B cell (primary cell): ENCODE measurements at regions not wholly inside any gene's neighbourhood (a gene's known extent, or its start where the extent isn't known, plus 50 kb on each side); places are given as distances from the start of the nearest gene placed in this dataset.

ENCODE experiments used
- ATAC-seq: fragments of 200-7000 bp; cut with Tn5 transposase; one replicate; pipeline ENCODE4 v1.10.0; 2021; ENCODE audit warnings: low read depth, mild to moderate bottlenecking, moderate number of reproducible peaks, moderate library complexity
- CTCF ChIA-PET: fragments of 350-600 bp; sonication (Branson Sonifier 250); formaldehyde crosslinking; loops from one replicate; lab custom pipeline; 2021; ENCODE audit warnings: antibody characterized with exemption, inconsistent platforms; lab: Charles Lee
- POLR2A ChIA-PET: fragments of 350-600 bp; sonication (Branson Sonifier 250); formaldehyde crosslinking; loops from one replicate; lab custom pipeline; 2021; ENCODE audit warnings: antibody characterized with exemption; lab: Charles Lee
- DNase-seq: peaks from one replicate; pipeline ENCODE4 v3.0.0; 2013
- H2AFZ ChIP-seq: 2 replicates; pipeline ENCODE4 v1.6.1; 2012; ENCODE audit warnings: mild to moderate bottlenecking, low read depth, low read length; ENCODE audit not compliant: insufficient read depth, poor library complexity, severe bottlenecking
- H3K27ac ChIP-seq, 2 donors: 1 replicate in 1 of 2; 2 replicates in 1 of 2; pipeline ENCODE4 v1.5.1; 2012 to 2013; ENCODE audit warnings: low read length in 2 of 2, mild to moderate bottlenecking in 2 of 2, moderate library complexity in 1 of 2
- H3K27me3 ChIP-seq, 4 experiments: fragments of 200-600 bp in 1 of 4; sonication (generic) in 1 of 4; replicated peaks in 1 of 4; 1 replicate in 2 of 4; 2 replicates in 2 of 4; pipeline versions ENCODE4 v1.6.1 to v1.7.0; 2013 to 2016; ENCODE audit warnings: low read length in 3 of 4, mild to moderate bottlenecking in 2 of 4, mixed read lengths in 1 of 4, moderate library complexity in 1 of 4; ENCODE audit not compliant: insufficient read depth in 4 of 4, control insufficient read depth in 3 of 4; ENCODE audit errors: control extremely low read depth in 1 of 4
- H3K36me3 ChIP-seq, 2 experiments: replicated peaks in 1 of 2; 1 replicate in 1 of 2; 2 replicates in 1 of 2; pipeline versions ENCODE4 v1.6.1 to v1.7.1; 2013; ENCODE audit warnings: low read length in 1 of 2; ENCODE audit not compliant: insufficient read depth in 2 of 2, control insufficient read depth in 1 of 2; ENCODE audit errors: control extremely low read depth in 1 of 2, extremely low read depth in 1 of 2
- H3K4me1 ChIP-seq, 2 donors: fragments of 200-600 bp in 1 of 2; sonication (generic) in 1 of 2; 1 replicate in 1 of 2; 2 replicates in 1 of 2; pipeline versions ENCODE4 v1.5.1 to v1.6.1; 2013 to 2017; ENCODE audit warnings: low read length in 2 of 2; ENCODE audit not compliant: control insufficient read depth in 2 of 2, insufficient read depth in 2 of 2
- H3K4me2 ChIP-seq: replicated peaks from 2 replicates; pipeline ENCODE3; 2012; ENCODE audit warnings: mild to moderate bottlenecking, low read depth, low read length; ENCODE audit not compliant: poor library complexity, severe bottlenecking
- H3K4me3 ChIP-seq, 5 experiments: fragments of 200-600 bp in 1 of 5; sonication (generic) in 1 of 5; 1 replicate in 3 of 5; 2 replicates in 2 of 5; pipeline versions ENCODE4 v1.5.1 to v1.7.0; 2011 to 2016; ENCODE audit warnings: low read length in 4 of 5, mild to moderate bottlenecking in 4 of 5, low read depth in 2 of 5, control low read depth in 1 of 5, moderate library complexity in 1 of 5; ENCODE audit not compliant: insufficient read depth in 1 of 5; ENCODE audit errors: control extremely low read depth in 1 of 5, extremely low read depth in 1 of 5
- H3K79me2 ChIP-seq: fragments of 200-600 bp; sonication (generic); one replicate; pipeline ENCODE4 v1.6.0; 2016; ENCODE audit warnings: low read length; ENCODE audit not compliant: control insufficient read depth, insufficient read depth
- H3K9ac ChIP-seq: fragments of 200-600 bp; sonication (generic); 2 replicates; pipeline ENCODE4 v1.6.1; 2017; ENCODE audit warnings: mild to moderate bottlenecking, low read length, moderate library complexity
- H3K9me3 ChIP-seq, 3 donors: one replicate each; pipeline versions ENCODE4 v1.6.1 to v1.7.1; 2013; ENCODE audit warnings: low read length in 2 of 3; ENCODE audit not compliant: control insufficient read depth in 2 of 3, insufficient read depth in 1 of 3; ENCODE audit errors: control extremely low read depth in 1 of 3
- H4K20me1 ChIP-seq: 2 replicates; pipeline ENCODE4 v1.6.0; 2012; ENCODE audit warnings: mild to moderate bottlenecking, low read length; ENCODE audit not compliant: insufficient read depth, control insufficient read depth, poor library complexity, severe bottlenecking
- H3K27ac Mint-ChIP-seq: one replicate; pipeline ENCODE4 v1.8.0; 2021; ENCODE audit warnings: mixed read lengths
- H3K27me3 Mint-ChIP-seq: one replicate; pipeline ENCODE4 v1.8.0; 2021; ENCODE audit warnings: mixed read lengths
- H3K4me1 Mint-ChIP-seq: one replicate; pipeline ENCODE4 v1.8.0; 2021; ENCODE audit warnings: mixed read lengths
- H3K4me3 Mint-ChIP-seq: one replicate; pipeline ENCODE4 v1.8.0; 2021; ENCODE audit warnings: mixed read lengths
- H3K9me3 Mint-ChIP-seq: one replicate; pipeline ENCODE4 v1.8.0; 2022; ENCODE audit warnings: mixed read lengths; ENCODE audit not compliant: insufficient read depth
- EZH2 ChIP-seq: IDR thresholded peaks from 2 replicates; pipeline ENCODE4 v1.6.1; 2012; ENCODE audit warnings: borderline replicate concordance, low read depth, mild to moderate bottlenecking, moderate library complexity, low read length; ENCODE audit not compliant: insufficient read depth, poor library complexity, severe bottlenecking
- WGBS: methylation state at CpG from one replicate; pipeline ENCODE4 v1.1.5; 2013; ENCODE audit warnings: missing lambda C conversion rate; ENCODE audit not compliant: insufficient coverage; 5-methylcytosine and 5-hydroxymethylcytosine counted together
- intact Hi-C: fragments of 100-400 bp; cut with micrococcal nuclease; formaldehyde crosslinking; loops from one replicate; pipeline ENCODE4 v1.10.0; 2022
- TF ChIP-seq, protein P1 (sequence below): fragments of 200-600 bp; IDR thresholded peaks from one replicate; pipeline ENCODE4 v1.8.0; 2022; ENCODE audit warnings: antibody characterized with exemption, mild to moderate bottlenecking

DNA sequence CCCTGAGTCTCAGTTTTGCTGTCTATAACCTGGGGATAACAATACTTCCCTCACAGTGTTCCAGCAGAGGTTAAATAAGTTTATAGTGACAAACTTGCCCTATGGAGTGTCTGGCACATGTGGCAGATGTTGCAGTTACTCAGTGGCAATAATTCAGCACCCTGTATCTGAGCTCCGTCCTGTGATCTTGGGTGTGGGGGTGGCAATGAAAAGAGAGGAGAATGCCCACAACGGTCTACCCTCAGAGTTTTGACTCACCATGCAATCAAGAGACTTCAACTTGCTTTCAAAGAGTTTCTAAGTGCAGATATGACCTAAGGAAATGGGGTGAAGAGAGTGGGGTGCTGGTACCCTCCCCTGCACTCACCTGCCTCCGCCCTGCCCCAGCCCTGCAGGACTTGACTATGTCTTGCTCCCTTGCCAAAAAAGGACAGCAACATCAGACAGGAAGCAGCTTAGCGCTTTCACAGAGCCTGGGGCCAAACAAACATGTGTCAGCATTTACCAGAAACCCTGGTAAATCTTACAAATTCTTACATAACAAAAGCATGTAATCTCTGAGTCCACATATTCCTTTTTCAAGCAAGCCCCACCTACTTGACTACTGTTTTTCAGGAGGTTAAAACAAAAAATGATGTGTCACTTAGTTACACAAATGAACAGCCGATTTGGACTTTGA, 185.1 kb upstream of the CAMK1G start:
- H3K36me3 ChIP-seq: no peaks in the 10 kb centered on the region
- H3K4me3 Mint-ChIP-seq: no peak overlapping the region
- H4K20me1 ChIP-seq: no peaks in the 10 kb centered on the region
- H3K9ac ChIP-seq: no peak overlapping the region
- H3K9me3 ChIP-seq: peaks cover 0 to under 1% (median 0%) of the 10 kb centered on the region in 3 donors
- ATAC-seq (no peak), DNase-seq (no peak)
- no peaks in the 10 kb centered on the region for H3K79me2 ChIP-seq
- H3K9me3 Mint-ChIP-seq: no peaks in the 10 kb centered on the region
- CTCF ChIA-PET: no interaction called here
- H3K27me3 ChIP-seq: no peaks in the 10 kb centered on the region
- no peak overlapping the region for H3K4me2 ChIP-seq
- H3K27ac Mint-ChIP-seq: no peak overlapping the region
- H3K27ac ChIP-seq: no peak overlapping the region
- intact Hi-C loops: no loop called here
- 37% methylated on average over 3 of the region's 5 CpGs for whole genome bisulfite sequencing
- H3K27me3 Mint-ChIP-seq: peaks cover 12% of the 10 kb centered on the region
- TF ChIP-seq EZH2: no peak
- TF ChIP-seq, protein P1, sequence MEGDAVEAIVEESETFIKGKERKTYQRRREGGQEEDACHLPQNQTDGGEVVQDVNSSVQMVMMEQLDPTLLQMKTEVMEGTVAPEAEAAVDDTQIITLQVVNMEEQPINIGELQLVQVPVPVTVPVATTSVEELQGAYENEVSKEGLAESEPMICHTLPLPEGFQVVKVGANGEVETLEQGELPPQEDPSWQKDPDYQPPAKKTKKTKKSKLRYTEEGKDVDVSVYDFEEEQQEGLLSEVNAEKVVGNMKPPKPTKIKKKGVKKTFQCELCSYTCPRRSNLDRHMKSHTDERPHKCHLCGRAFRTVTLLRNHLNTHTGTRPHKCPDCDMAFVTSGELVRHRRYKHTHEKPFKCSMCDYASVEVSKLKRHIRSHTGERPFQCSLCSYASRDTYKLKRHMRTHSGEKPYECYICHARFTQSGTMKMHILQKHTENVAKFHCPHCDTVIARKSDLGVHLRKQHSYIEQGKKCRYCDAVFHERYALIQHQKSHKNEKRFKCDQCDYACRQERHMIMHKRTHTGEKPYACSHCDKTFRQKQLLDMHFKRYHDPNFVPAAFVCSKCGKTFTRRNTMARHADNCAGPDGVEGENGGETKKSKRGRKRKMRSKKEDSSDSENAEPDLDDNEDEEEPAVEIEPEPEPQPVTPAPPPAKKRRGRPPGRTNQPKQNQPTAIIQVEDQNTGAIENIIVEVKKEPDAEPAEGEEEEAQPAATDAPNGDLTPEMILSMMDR: no peak
- H3K4me1 Mint-ChIP-seq: no peaks in the 10 kb centered on the region
- no peaks in the 10 kb centered on the region for H3K4me1 ChIP-seq
- no peak overlapping the region for H3K4me3 ChIP-seq
- no peak overlapping the region for H2AFZ ChIP-seq
- POLR2A ChIA-PET: no interaction called here

DNA sequence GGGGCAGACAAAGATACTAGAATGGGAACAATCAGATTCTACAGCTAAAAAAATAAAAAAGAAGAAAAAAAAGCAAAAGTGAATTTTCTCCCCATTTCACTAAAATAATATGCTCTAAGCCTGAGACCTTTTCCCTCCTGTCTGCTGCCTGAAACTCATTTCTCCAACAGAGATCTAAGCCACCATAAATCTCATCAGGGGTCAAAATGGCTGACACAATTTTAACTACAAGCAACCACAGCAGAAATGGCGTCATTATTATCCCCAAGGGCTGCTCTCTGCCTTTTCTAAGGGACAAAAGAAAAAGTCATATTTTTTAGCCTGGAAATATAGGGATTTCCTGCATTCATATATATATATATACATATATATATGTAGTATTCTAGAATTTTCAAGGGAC, 183.7 kb upstream of the CAMK1G start:
- Histone ChIP-seq H3K4me1 (no peaks in the 10 kb centered on the region), H3K9ac (no peak overlapping the region), H3K4me3 (no peak overlapping the region), H2AFZ (no peak overlapping the region), H4K20me1 (no peaks in the 10 kb centered on the region), H3K27me3 (no peaks in the 10 kb centered on the region), H3K9me3 (peaks cover 0 to 2% (median 0%) of the 10 kb centered on the region in 3 donors), H3K36me3 (no peaks in the 10 kb centered on the region), H3K4me2 (no peak overlapping the region), H3K79me2 (no peaks in the 10 kb centered on the region), H3K27ac (no peak overlapping the region)
- no peaks in the 10 kb centered on the region for H3K4me1 Mint-ChIP-seq
- ATAC-seq (no peak), DNase-seq (no peak)
- no peak for TF ChIP-seq EZH2
- TF ChIP-seq, protein P1: no peak
- POLR2A ChIA-PET: no interaction called here
- H3K27me3 Mint-ChIP-seq: peaks cover 12% of the 10 kb centered on the region
- CTCF ChIA-PET: no interaction called here
- H3K27ac Mint-ChIP-seq: no peak overlapping the region
- no peaks in the 10 kb centered on the region for H3K9me3 Mint-ChIP-seq
- WGBS: no CpG with 5 or more reads among the region's 1 CpG
- intact Hi-C loops: no loop called here
- H3K4me3 Mint-ChIP-seq: no peak overlapping the region
